IMR-90 (cell line): ENCODE measurements at regions not wholly inside any gene's neighbourhood (a gene's known extent, or its start where the extent isn't known, plus 50 kb on each side); places are given as distances from the start of the nearest gene placed in this dataset.

ENCODE experiments used
- CEBPB ChIP-seq: IDR thresholded peaks from 2 replicates; pipeline ENCODE4 v1.6.1; 2012; ENCODE audit warnings: low read depth, low read length, improper control_type of control experiment
- POLR2A ChIP-seq: IDR thresholded peaks from 2 replicates; pipeline ENCODE4 v1.6.1; 2012; ENCODE audit warnings: mild to moderate bottlenecking, low read depth, low read length
- SMC3 ChIP-seq: fragments of 150-350 bp; IDR thresholded peaks from 2 replicates; pipeline ENCODE4 v1.6.1; 2016; ENCODE audit warnings: low read depth, mild to moderate bottlenecking, antibody characterized with exemption, low read length, moderate library complexity
- TF ChIP-seq, protein P1 (sequence below): conservative IDR thresholded peaks from 2 replicates; pipeline ENCODE4 v1.5.1; 2012; ENCODE audit warnings: mild to moderate bottlenecking, low read depth, low read length, improper control_type of control experiment

DNA sequence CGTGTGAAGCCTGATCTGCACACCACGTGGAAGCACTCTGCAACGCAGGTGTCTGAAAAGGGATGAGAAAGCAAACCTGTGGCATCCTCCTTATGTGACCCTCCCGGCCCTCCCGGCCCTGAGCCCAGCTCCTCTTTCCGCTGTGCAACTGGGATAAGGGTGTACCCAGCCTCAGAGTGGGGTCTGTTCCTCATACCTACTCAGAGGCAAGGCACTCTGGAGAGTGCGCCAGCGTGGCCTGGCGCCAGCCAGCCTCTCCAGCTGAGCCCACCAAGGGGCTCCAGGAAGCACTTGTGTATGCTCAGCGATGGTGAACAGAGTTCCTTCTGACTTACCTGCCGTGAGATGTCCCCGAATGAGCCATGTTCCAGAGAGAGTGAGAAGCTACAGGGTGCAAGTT is 102.8 kb downstream of the IRX1 start:
- TF ChIP-seq POLR2A (no peak), CEBPB (no peak), SMC3 (no peak)
- TF ChIP-seq, protein P1, sequence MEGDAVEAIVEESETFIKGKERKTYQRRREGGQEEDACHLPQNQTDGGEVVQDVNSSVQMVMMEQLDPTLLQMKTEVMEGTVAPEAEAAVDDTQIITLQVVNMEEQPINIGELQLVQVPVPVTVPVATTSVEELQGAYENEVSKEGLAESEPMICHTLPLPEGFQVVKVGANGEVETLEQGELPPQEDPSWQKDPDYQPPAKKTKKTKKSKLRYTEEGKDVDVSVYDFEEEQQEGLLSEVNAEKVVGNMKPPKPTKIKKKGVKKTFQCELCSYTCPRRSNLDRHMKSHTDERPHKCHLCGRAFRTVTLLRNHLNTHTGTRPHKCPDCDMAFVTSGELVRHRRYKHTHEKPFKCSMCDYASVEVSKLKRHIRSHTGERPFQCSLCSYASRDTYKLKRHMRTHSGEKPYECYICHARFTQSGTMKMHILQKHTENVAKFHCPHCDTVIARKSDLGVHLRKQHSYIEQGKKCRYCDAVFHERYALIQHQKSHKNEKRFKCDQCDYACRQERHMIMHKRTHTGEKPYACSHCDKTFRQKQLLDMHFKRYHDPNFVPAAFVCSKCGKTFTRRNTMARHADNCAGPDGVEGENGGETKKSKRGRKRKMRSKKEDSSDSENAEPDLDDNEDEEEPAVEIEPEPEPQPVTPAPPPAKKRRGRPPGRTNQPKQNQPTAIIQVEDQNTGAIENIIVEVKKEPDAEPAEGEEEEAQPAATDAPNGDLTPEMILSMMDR, result no peak
